ENCODE measurements at regions not wholly inside any gene's neighbourhood (a gene's known extent, or its start where the extent isn't known, plus 50 kb on each side); places are given as distances from the start of the nearest gene placed in this dataset.
"Not testable (repeated sequence)": the region's sequence is repeated elsewhere in the genome, so short reads cannot be mapped to it uniquely, and the experiment has no call there.

DNA sequence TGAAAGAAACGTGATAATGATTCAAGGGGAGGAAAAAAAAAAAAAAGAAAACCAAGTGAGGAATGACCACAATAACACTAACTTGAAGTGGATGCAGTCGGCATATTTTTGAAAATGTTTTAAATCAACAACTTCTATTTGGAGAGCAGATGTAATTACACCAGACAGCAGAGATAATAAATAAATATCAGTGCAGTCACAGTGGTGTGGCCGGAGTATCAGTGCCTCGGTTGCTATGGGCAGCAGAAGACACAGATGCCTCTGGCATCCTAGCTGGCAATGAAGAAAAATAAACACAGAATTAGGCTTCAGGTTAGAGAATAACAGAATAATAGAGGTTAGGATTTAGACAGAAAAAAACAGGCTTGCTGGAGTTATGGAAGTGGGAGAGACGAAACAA, 888.3 kb downstream of the LTN1 start:
- DNase-seq, result no peak

DNA sequence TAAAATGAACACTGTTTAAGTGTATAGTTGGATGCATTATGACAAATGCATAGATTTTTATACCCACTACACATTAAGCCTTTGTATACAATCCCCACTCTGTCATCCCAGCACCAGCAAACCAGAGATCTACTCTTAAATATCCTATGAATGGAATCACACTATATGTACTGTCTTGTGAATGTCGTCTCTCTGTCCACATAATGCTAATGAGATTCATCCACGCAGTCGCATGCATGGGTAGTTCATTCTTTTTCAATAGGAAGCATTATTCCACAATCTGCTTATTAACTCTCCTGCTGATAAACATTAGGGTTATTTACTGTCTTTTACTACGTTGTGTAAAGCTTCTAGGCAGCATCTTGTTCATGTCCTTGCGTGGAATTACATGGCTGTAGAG, 892.3 kb downstream of the LTN1 start:
- no peak for DNase-seq

DNA sequence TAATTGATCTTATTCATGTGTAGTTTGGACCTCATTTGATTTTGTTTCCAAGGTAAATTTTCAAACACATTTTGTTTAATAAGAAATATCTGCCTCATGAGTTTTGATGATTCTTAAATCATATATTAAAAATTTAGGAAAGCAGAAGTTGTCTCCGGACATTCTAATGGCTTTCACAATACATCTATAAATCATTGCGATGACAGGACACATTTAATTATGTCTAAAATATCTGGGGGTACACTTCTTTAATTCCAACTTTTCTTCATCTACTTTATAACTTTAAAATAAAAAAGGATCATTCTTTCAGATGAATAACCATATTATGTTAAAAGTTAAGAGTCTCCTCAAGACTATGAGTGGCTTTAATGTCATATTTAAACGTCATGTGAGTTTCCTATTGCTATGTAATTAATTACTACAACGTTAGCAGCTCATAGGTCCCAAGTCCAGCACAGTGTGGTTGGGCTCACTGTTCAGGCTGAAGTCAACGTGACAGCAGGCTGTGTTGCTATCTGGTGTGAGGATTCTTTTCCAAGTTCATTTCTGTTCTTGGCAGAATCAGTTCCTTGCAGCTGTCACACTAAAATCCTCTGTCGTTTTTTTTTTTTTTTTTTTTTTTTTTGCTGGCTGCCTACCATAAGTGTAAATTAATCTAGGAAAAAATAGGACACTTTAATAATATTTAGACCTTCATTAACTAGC, 893.5 kb downstream of the LTN1 start:
- peak; percentile 24 for DNase-seq

DNA sequence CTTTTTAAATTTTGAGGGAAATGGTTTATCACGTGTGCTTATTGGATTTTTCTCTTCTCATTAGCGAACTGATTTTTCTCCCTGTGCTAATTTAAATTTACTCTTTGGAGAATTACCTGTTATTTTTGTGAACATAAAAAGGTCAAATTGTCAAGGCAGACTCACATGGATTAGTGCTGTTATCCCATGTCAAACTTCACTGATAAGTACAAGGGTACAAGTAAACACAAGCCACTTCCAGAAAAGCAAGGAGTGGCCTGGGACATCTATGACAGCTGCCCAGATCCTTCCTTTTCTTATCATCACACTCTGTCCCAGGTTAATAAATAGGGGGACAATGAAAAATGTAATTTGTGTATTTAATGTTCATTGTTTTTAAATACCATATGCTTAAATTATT, 901.2 kb downstream of the LTN1 start:
- no peak for DNase-seq

DNA sequence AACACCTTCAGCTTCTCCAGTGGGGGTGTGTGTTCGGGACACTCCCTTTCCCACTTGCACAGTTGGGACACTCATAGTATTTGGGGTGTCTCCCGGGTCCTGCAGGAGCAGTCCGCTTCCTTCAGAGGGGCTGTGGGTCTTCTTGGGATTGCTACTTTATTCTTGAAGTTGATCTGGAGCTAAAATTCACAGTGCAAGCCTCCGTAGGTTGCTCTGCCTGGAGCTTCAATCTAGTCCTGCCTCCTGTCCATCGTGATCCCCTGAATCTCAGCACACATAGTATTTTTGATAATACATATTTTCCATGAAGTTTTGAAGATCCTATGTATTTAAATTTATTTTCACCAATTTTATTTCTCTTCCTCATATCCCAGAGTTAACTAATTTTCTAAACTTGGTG, 902.1 kb downstream of the LTN1 start:
- DNase-seq, result no peak

DNA sequence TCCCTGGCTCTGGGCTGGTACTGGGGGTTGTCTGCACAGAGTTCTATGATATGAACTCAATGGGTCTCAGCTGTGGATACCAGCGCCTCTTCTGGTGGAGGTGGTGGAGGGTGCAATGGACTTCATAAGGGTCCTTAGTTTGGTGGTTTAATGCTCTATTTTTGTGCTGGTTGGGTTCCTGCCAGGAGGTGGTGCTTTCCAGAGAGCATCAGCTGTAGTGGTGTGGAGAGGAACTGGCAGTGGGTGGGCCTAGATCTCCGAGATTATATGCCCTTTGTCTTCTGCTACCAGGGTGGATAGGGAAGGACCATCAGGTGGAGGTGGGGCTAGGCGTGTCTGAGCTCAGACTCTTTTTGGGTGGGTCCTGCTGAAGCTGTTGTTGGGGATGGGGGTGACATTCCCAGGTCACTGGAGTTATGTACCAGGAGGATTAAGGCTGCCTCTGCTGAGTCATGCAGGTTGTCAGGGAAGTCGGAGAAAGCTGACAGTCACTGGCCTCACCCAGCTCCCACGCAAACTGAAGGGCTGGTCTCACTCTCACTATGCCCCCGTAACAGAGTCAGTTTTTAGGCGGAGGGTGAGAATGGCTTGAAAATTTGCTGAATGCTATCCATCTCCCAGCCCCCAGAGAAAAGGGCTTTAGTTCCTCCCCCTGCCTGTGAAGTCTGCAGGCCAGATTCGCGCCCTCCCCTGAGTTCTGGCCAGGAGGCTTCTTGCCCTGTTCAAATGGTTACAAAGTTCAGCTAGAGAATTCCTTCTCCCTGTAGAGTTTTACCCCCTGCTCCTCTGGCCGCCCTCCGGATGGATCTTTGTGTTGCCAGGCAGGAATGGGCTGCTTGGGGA, 902.9 kb downstream of the LTN1 start:
- DNase-seq, result no peak

DNA sequence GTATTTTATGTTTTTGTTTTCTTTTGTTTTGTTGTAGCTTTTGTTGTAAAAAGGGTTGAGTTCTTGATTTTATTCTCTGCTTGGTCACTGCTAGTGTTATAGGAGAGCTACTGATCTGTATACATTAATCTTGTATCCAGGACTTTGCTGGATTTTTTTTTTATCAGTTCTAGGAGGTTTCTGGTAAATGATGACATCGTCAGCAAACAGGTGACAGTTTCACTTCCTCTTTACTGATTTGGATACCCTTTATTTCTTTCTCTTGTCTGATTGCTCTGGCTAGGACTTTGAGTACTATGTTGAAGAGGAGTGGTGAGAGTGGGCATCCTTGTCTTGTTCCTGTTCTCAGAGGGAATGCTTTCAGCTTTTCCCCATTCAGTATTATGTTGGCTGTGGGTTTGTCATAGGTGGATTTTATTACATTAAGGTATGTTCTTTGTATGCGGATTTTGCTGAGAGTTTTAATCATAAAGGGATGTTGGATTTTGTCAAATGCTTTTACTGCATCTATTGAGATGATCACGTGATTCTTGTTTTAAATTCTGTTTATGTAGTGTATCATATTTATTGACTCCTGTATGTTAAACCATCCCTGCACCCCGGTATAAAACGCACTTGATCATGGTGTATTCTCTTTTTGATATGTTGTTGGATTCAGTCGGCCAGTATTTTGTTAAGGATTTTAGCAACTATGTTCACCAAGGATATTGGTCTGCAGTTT, 905.7 kb downstream of the LTN1 start:
- no peak for DNase-seq

DNA sequence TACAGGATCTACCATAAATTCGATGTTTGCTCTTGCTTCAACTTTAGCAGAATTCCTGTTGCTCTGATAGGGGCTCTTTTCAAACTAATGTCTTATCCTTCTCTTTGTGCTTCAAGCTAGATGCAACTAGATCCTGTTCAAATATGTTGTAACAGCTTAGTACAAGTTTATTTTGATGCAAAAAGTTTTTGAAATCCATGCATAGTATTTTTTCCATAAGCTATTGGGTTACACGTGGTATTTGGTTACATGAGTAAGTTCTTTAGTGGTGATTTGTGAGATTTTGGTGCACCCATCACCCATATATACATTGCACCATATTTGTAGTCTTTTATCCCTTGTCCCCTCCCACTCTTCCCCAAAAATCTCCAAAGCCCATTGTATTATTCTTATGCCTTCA, 907.7 kb downstream of the LTN1 start:
- DNase-seq, result no peak

DNA sequence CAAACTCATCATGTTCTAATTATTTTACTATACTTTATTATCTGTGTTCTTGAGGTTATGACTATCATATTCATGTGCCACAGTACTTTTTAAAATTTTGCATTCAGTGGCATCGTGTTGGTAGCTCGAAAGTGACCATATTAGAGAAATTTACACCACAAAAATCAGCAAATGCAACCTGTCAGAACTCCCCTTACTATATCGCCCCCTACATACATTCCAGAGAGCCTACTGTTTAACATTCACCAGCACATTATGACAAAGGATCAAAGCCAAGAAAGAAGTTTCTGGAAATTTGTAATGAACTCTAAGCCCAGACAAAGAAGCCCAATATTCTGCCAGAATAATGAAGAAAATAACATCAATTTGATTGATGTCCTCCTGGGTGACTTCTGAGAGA, 909.3 kb downstream of the LTN1 start:
- DNase-seq, result no peak

DNA sequence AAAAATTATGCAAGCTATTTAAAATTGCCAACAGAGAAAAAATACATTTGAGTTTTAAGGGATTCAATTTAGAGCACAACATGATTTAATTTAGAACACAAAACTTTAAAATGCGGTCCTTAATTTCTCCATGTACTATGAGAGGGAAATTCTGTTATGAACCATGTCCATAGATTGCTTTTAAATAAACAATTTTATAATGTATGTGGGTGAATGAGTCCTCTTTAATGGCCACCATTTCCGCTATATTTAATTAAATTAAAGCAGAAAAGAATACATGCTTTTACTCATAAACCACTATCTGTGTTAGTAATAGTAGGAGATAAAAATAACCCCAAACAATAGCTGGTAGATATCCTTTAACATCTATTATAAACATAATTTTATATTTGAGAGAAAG, 914.6 kb downstream of the LTN1 start:
- DNase-seq, result no peak

DNA sequence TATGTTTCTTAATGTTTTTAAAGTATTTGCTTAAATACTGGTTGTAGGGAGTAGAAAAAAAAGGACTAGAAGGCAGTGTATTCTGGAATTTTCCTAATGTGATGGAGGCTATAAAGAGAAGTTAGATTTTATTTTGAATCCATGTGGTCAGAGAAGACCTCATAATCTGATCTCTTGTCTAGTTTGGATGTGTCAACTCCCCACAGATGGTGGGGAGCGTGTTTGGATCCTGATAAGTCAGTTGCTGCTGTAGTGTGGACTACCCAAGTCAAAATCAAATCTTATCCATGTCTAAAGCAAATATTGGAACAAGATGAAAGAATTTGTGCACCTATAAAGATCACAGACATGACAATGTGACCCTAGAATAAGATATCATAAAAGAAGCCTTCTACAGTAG, 918.0 kb downstream of the LTN1 start:
- no peak for DNase-seq

DNA sequence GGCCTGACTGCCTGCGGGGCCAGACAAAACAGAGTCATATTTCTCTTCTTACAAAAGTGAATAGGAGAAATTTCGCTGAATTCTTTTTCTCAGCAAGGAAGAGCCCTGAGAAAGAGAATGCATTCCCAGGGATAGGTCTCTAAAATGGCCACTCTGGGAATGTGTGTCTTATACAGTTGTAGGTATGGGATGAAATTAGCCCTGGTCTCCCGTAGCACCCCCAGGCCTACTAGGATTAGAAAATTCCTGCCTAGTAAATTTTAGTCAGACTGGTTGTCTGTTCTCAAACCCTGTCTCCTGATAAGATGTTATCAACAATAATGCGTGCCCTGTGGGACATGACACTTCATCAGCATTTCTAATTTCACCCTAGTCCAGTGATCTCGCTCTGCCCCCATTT, 920.1 kb downstream of the LTN1 start:
- no peak for DNase-seq

DNA sequence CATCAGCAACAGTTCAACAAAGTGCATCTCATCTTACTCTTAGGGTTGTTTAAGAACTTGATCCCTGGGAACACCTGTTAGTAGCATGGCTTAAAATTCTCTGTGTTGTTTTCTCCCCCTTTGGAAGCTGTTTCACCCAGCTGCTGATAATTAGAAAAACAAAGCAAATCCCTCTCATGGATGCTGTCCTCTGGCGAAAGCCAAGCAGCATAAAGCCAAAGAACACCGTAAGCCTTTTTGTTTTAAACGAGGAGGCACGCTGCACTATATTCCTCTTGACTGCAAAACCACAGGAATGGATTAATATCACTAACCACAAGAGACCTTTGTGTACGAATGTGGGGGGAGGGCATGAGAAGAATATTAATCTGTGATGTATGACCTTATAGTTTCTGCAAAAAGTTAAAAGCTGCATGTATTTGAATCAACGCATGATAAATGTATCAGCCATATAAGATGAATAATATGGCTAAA, 923.2 kb downstream of the LTN1 start:
- peak; percentile 99 for DNase-seq

DNA sequence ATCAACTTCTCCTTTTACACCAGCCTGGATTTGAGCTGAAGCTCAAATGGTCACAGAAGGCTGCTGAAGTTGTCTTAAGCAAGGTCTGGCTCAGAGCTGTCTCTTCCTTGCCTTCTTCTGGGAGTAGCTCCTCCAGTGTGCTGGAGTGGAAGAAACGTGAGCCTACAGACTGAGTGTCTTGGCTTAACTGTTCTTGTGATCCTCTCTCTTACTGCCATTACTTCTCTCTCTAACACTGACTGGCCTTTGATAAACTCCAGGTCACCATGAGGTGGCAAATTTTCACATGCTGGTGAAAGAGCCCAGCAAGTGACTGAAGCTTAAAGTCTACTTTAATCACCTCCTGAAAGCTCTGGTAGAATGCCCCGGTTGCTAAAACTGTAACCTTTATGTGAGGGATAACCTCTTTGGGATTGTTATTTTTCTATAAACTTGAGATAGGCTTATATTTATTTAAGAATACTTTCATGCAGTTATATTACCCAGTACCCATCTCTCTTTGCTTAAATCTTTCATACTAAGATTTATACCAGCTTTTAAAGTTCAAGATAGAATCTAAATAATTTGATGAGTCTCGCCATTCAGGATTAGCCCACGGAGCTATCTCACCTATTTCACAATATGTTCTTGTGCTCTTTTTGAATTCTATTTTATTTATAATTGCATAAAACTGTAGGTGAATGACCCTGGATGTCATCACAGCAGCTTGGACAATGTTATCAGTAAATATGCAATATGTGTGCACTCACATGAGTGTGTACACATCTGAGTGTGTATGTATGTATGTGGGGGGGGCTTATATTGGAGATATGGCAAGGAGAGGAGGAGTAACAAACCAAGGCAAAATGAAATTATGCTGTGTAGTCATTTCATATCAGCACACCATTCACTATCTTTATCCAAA, 924.0 kb downstream of the LTN1 start:
- no peak for DNase-seq

DNA sequence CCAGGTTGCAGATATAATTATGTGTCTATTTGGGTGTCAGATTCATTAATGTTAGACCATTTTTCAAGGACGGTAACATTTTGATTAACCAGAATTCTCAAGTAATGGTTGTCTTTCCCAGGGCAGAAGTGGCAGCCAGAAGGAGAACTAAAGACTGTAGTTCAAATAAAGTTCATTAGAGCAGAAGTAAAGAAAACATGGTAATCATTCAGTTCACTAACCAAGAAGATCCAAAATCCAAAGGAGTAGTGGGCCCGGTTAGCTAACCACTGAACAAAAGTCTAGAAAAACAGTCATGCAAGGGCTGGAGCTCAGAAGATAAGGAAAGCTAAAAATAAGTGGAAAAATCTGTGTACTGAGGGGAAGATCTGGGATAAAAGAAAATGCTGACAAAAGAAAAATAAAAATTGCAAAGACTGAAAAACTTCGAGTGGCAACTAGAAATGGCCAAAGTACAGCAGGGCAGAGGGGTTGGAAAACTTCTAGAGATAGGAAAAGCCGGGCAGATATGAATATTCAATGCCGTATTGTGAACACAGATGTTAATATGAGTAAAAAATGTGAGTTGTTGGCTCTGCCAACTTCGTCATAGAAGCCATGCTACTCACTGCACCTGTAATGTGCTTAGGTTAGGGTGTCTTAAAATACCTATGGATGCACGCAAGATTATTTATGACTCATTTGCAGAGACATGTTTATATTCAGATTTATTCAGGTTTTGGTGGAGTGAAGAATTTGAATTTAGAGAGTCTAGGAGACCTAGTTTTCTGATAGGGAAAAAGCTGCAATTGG, 925.9 kb downstream of the LTN1 start:
- DNase-seq, result no peak

DNA sequence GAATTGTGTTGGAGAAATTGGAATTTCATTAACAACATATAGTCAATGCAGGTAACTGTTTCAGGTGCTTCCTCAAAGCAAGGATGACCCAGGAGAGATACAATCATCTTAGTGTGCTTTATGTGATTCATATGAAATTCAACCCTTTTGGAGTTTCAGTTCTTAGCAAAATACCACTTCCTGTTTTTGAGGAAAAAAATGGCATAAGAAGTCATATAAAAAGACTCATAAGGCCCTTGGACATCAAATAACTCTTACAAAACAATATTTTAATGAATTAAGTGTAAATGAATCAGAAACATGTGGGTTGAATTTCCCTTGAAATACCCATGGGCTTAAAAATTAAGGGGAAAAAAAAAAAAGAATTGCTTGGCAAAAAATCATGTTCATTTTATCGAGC, 926.6 kb downstream of the LTN1 start:
- no peak for DNase-seq

DNA sequence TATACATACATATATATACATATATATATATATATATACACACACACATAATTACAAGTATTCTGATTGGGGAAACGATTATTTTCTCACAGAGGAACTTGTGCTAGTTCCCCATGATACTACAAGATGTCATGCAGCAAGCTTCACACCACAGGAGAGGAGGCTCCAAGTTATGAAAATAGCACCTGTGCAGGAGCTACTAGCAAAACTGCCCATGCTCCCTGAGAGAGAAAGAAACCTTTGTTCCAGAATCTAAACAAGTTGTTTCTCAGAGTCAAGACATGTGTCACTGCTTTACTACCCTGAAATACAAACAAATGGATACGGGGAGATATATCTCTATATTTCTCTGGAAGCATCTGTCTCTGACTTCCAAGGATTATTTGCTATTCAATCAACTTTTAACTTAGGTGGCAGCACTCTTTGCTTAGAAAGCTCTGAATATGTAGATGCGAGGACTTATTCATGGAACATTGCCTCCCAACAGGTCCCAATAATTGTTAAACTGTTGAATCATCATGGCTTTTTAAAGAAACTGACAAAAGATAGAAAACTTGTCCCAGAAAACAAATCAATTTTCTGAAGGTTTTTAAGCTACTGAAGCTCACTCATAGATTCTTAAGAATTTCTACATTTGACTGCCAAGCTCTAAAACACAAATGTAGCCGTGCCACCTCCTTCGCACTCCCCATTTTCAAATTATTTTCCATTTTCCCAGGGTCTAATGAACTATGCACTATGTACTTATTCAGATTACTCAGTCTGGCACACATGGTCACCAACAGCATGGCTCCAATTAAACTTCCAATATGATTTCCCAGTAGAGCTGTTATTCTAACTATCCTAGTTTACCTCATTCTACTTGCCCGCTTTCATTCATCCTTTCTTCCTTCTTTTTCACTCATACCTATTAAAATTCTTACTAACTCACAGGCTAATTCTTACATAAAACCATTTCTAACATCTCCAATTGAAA, 929.1 kb downstream of the LTN1 start:
- no peak for DNase-seq

DNA sequence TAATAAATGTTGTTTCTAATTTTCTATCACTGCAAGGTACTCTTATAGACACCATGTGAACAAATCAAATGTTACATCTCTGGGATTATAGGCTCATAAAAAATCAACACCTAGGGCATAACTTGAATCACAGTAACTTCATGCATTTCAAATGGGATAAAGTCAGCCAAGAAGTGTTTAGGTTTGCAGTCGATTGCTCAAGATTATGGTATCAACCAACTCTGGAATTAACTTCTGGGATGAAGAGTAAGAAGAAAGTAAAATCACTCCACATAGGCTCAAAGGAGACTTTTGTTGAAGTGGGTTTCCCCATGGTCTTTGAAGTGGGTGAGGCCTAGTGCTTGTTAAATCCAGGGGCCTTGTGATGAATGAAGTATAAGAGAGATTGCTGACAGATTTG, 939.7 kb downstream of the LTN1 start:
- DNase-seq, result not testable (repeated sequence)

DNA sequence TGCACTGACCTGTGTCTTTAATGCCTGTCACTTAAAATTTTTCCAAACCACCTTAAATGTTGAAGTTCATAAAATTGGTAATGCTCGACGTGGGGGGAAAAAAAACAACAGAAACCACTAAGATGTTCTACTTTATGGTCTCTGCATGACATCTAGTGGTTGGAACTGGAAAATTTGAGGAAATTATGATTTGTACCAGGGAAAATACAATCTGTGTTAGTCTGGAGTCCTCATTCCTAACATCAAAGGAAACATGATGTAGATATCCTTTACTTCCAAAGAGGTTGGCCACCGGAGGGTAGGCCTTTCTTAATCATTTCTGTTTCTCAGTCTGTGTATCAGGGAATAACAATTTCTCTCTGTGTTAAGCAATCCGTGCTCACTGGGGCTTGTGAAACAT, 941.0 kb downstream of the LTN1 start:
- not testable (repeated sequence) for DNase-seq

DNA sequence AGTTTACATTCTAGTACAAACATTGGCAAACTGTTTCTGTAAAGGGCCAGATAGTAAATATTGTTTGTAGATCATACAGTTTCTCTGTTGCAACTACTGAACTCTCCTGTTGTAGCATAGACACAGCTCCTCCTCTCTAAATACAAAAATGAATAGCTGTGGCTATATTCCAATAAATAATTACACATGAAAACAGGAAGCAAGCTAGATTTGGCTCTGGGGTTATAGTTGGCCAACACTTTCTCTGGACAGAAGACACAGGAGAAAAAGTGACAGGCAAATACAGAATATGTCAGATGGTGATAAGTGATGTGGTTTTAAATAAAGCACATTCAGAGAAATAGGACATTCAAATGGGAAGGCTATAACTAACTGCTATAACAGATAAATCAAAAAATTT, 957.0 kb downstream of the LTN1 start:
- DNase-seq, result not testable (repeated sequence)

DNA sequence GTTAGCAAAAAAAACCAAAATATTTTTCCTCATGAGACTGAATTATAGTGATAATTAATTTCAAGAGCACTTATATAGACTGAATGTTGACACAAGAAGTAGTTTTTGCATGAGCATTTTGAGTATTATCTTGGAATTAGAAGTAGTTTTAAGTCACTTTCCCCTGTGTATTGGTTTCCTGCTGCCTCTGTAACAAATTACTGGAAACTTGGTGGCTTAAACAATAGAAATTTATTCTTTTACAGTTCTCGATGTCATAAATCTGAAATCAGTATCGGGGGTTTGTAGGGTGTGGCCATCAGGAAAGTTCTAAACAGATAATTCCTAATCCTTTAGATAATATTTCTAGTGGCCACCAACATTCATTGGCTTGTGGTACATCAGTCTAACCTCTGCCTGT, 957.8 kb downstream of the LTN1 start:
- not testable (repeated sequence) for DNase-seq

Data from NCI-H524 treated with DMSO at 0.1 percent for 48 hours (cell line).